COLO668 (cell line): ENCODE measurements at regions not wholly inside any gene's neighbourhood (a gene's known extent, or its start where the extent isn't known, plus 50 kb on each side); places are given as distances from the start of the nearest gene placed in this dataset.
"Not testable (repeated sequence)": the region's sequence is repeated elsewhere in the genome, so short reads cannot be mapped to it uniquely, and the experiment has no call there.

Experiments
- DNase-seq: peaks from one replicate; lab custom pipeline; 2025; ENCODE audit not compliant: unreplicated experiment; lab: John Stamatoyannopoulos, UW

DNA sequence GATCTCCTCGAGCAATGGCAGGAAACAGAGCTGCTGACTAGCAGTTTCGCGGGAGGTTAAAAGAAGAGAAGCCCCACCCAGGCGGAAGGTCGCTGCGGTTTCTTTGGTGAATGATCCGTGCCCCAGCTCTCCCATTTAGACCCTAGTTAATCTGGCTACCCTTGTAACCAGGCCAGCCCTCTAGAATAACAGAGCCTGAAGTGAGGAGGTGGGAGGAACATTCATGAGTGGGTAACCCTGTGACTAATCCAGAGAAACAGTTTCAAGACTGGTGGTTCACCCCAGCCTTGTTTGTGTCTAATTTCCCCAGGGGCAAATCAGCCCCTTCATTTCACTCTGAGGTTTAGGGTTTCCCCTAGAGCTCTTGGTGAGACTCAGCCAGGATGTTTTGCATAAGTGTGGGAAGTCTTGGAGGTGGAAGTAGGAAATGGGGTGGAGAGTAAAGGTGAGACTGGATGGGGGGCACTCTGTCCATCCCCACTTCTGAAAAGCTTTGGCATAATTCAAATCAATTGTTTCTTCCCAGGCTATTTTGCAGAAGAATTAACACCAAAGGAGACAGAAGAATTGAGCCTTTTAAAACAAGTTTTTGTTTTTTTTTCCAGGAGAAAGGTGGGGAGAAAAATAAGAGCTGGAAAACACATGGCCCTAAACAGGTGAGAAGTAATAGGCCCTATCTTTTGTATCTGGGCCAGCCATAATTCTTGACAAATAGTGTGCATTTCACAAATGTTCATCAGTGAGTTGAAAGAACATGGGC is 303.1 kb downstream of the RPLP1 start:
- DNase-seq, result no peak

- DNase-seq, result no peak
Observed at GRCh38 chr15:69756440-69756839, 303.8 kb downstream of the RPLP1 start.

GRCh38 chr15:69757186-69757585 is 304.6 kb downstream of the RPLP1 start:
- no peak for DNase-seq

DNA sequence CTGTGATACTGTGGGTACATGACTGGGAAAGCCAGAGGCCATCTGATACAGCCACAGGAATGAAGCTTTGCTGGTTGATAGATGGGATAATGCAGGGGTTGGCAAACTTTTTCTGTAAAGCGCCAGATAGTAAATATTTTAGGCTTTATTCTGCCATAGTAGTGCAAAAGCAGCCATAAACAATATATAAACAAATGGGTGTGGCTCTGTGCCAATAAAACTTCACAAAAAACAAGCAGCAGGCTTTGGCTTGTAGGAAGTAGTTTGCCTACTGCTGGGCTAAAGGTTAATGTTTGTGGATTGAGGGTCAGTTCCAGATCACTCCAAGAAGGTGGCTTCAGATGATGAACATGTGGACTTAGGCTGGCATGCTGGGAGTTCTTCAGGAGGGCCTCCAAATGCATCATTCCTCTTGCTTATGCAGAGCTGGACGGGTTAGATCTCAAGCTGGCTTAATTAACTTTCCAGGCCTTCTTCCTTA is 305.7 kb downstream of the RPLP1 start:
- DNase-seq, result no peak

GRCh38 chr15:69758810-69759790 is 306.5 kb downstream of the RPLP1 start:
- DNase-seq, result no peak

DNA sequence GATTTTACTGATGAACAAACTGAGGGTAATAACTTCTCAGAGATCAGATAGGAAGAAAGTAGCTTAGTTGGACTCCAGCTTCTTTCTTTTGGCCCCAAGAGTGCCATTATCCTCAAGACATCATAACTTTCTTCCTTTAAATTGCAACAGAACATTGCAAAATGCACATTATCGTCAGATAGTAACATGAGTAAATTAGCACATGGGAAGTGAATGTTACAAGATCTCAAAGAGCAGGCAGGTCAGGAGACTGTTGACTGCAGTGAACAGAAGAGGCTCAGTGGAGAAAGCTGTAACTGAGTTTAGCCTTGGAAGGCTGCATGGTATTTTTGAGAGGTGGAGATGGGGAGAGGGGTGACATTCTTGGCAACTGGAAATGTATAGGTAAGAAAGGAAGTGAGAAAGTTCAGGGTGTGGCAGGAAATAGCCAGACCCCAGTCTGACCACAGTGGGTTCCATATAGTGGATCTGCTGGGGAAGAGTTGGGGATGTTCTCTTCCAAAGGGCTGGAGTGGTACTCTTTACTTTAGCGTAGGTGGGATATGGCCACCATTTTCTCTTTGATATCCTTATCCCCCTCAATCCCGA is 307.7 kb downstream of the RPLP1 start:
- no peak for DNase-seq

- no peak for DNase-seq
Observed at GRCh38 chr15:69760890-69761568, 308.4 kb downstream of the RPLP1 start.

- peak; percentile 25 for DNase-seq
Observed at GRCh38 chr15:69762373-69763148, 309.9 kb downstream of the RPLP1 start.

DNA sequence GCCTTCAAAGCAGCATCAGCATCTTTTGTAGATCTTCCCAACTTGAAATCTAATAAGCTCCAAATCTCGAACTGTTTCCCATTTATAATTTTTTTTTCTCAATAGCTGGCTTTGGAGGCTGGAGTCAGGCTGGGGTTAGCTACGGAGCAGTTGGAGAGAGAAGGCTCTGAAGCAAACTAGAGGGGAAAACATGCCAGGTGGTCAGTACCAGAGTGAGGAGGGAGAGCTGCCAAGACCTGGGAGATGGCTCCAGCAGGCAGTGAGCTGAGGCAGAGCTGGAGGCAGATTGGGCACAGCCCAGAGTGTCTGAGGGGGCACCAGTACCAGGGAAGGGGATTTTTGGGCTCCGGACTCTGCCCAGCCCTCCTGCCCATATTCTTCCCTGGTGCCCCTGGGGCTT is 311.2 kb downstream of the RPLP1 start:
- no peak for DNase-seq

DNA sequence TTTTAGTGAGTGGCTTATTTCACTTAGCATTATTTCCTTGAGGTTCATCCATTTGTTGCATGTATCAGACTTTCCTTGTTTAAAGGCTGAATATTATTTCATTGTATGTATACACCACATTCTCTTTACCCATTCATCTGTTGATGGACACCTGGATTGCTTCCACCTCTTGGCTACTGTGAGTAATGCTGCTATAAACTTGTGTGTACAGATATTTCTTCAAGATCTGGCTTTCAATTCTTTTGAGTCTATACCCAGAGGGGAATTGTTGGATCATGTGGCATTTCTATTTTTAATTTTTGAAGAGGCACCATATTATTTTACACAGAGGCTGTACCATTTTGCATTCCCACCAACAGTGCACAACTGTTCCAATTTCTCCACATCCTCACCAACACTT is 313.5 kb downstream of the RPLP1 start:
- no peak for DNase-seq

DNA sequence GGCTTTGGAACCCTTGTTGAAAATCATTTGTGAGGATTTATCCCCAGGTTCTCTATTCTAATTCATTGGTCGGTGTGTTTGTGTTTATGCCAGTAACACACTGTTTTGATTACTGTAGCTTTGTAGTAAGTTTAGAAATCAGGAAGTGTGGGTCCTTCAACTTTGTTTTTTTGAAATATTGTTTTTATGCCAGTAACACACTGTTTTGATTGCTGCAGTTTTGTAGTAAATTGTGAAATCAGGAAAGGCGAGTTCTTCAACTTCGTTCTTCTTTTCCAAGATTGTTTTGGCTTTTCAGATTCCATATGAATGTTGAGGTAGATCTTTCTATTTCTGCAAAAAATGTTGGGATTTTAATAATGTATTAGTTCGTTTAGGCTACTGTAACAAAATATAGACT is 314.6 kb downstream of the RPLP1 start:
- DNase-seq, result no peak

DNA sequence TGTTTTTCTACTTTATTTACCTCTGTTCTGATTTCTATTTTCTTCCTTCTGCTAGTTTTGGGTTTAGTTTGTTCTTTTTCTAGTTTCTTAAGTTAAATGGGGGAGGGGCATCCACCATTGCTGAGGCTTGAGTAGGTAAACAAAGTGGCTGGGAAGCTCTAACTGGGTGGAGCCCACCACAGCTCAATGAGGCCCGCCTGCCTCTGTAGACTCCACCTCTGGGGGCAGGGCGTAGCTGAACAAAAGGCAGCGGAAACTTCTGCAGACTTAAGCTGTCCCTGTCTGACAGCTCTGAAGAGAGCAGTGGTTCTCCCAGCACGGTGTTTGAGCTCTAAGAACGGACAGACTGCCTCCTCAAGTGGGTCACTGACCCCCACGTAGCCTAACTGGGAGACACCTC is 316.7 kb downstream of the RPLP1 start:
- not testable (repeated sequence) for DNase-seq

DNA sequence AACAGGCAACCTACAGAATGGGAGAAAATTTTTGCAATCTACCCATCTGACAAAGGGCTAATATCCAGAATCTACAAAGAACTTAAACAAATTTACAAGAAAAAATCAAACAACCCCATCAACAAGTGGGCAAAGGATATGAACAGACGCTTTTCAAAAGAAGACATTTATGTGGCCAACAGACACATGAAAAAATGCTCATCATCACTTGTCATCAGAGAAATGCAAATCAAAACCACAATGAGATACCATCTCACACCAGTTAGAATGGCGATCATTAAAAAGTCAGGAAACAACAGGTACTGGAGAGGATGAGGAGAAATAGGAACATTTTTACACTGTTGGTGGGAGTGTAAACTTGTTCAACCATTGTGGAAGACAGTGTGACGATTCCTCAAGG is 321.6 kb downstream of the RPLP1 start:
- DNase-seq, result not testable (repeated sequence)

DNA sequence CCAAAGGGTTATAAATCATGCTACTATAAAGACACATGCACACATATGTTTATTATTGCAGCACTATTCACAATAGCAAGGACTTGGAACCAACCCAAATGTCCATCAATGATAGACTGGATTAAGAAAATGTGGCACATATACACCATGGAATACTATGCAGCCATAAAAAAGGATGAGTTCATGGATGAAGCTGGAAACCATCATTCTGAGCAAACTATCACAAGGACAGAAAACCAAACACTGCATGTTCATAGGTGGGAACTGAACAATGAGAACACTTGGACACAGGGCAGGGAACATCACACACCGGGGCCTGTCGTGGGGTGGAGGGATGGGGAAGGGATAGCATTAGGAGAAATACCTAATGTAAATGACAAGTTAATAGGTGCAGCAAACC is 322.1 kb downstream of the RPLP1 start:
- not testable (repeated sequence) for DNase-seq

GRCh38 chr15:69777356-69777755 is 320.4 kb downstream of the TLE3 start:
- no peak for DNase-seq

DNA sequence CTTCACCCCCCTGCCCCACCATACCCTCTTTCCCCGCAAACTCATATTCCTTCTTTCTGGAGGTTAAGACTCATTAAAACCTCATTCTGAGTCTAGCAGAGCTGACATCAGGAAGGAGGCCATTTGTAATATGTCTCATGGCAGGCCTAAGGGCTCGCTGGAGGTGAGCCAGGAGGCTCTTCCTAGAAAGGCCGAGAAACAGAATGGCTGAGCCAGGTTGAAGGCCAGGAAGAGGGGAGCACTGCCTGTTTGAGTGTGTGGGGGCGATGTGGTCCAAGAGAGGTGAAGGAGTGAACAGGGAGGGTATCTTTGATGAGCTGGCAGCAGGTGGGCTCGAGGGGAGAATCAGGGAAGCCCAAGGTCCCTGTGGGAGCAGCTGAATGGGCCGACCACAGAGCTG is 317.3 kb downstream of the TLE3 start:
- no peak for DNase-seq

GRCh38 chr15:69780981-69781380 is 316.7 kb downstream of the TLE3 start:
- no peak for DNase-seq

DNA sequence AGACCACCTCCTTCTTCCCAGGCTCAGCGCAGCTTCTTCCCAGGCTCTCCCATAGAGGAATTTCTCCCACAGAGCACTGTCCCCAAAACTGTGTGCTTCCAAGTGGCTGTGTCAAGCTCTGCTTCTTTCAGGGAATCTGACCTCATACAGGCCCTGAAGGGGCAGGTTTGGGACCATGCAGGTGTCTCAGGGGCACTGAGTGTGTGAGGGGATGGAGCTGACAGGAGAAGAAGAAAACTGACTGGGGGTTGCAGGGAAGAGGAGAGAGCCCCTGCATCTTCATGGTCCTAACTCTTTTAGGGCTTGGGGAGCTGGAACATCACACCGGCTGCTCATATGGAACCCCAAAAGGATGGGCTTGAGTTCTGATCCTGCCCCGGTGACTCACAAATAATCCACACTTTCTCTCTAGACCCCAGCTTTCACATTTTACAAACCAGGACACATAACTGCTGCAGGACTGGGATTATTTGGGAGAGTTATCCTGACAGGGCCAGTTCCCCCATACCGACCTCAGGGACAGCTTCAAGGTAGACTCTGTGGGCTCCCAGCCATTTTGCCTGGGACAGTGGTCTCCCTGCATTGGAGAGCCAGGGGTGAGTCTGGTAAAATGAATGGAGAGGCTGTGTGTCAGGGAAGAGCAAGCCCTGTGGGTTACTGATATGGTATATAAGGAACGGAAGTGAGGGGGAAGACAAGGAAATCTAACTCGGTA is 316.1 kb downstream of the TLE3 start:
- DNase-seq, result no peak

DNA sequence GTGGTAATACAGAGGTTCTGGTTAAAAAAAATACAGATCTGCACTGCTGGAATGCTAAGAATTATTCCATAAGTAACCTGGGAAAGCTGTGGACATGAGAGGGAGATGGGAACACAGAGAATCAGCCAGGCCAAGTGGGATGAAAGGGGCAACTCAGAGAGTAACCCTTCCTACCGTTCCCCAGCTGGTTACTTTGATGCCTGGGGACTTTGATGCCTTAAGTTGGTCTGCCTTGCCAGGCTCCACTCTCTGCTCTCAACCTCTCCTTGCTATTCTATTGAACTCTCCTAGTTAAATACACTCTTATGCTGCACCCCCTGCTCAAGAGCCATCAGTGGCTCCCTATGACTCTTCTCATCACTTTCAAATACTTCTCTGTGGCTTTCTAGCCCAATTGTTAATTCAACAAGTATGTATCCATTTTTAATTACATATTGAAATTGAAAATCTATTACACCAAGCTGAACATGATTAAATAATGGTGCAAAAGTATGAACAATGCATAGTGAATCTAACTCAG is 315.5 kb downstream of the TLE3 start:
- DNase-seq, result no peak
